Fibroblast of pulmonary artery (primary cell): ENCODE measurements at regions not wholly inside any gene's neighbourhood (a gene's known extent, or its start where the extent isn't known, plus 50 kb on each side); places are given as distances from the start of the nearest gene placed in this dataset.
A peak's percentile ranks its signal among the peaks of the same experiment; 100 is the strongest.

Experiments
- DNase-seq: peaks from one replicate; pipeline ENCODE4 v3.0.0-alpha.2; 2010; ENCODE audit warnings: low read depth
- H3K4me3 ChIP-seq: replicated peaks from 2 replicates; pipeline ENCODE4 v1.5.1; 2011; ENCODE audit warnings: low read depth, mild to moderate bottlenecking, control low read depth, low read length, moderate library complexity
- TF ChIP-seq, protein P1 (sequence below): IDR thresholded peaks from 2 replicates; pipeline ENCODE4 v1.5.1; 2011; ENCODE audit warnings: mild to moderate bottlenecking, control low read depth, low read length, inconsistent platforms; ENCODE audit errors: missing control alignments

- no peak overlapping the region for H3K4me3 ChIP-seq
- no peak for DNase-seq
- TF ChIP-seq, protein P1, sequence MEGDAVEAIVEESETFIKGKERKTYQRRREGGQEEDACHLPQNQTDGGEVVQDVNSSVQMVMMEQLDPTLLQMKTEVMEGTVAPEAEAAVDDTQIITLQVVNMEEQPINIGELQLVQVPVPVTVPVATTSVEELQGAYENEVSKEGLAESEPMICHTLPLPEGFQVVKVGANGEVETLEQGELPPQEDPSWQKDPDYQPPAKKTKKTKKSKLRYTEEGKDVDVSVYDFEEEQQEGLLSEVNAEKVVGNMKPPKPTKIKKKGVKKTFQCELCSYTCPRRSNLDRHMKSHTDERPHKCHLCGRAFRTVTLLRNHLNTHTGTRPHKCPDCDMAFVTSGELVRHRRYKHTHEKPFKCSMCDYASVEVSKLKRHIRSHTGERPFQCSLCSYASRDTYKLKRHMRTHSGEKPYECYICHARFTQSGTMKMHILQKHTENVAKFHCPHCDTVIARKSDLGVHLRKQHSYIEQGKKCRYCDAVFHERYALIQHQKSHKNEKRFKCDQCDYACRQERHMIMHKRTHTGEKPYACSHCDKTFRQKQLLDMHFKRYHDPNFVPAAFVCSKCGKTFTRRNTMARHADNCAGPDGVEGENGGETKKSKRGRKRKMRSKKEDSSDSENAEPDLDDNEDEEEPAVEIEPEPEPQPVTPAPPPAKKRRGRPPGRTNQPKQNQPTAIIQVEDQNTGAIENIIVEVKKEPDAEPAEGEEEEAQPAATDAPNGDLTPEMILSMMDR: no peak
Measured at GRCh38 chr18:40875101-40875615, 1079.9 kb upstream of the PIK3C3 start.

DNA sequence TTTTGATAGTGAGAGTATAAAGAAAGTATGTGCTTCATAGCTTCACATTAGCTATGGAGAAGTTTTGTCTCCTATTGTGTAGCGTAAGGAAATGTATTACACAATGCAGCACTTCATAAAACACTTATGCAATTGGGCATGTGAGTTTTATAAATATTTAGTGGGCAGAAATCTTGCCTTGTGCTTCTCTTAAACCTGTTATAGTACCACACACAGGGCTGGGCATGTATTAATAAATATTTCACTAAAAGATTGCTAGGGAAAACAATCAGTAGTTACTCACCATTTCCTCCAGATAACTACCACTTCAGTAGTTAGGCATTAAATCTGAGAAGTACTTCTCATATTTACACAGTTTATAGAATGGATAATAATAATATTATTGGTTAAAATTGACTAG is 1080.8 kb upstream of the PIK3C3 start:
- DNase-seq: peak; percentile 91
- TF ChIP-seq, protein P1: no peak
- no peak overlapping the region for H3K4me3 ChIP-seq

DNA sequence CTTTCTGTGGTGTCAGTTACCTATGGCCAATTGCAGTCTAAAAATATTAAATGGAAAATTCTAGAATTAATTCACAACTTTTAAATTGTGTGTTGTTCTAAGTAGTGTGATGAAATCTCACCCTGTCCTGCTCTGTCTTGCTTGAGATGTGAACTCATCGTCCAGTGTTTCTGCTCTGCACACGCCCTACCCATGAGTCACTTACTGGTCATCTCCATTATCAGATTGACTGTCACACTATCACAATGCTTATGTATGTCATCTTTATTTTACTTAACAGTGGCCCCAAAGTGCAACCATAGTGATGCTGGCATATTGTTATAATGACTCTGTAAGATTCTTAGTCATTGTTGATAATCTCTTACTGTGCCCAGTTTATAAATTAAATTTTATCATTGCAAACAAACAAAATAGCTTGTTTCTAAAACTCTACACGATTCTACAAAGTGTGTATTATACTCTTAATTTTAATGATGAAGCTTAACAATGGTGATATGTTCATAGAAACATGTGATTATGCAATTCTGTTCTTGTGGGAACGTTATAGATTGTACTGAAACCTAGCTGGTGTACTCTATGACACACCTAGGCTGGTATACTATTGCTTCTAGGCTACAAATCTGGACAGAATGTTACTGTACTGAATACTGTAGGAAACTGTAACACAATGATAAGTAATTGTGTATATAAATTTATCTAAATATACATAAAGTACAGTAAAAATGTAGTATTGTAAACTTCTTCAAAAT is 1086.8 kb upstream of the PIK3C3 start:
- TF ChIP-seq, protein P1: no peak
- DNase-seq: peak; percentile 98
- H3K4me3 ChIP-seq: no peak overlapping the region

DNA sequence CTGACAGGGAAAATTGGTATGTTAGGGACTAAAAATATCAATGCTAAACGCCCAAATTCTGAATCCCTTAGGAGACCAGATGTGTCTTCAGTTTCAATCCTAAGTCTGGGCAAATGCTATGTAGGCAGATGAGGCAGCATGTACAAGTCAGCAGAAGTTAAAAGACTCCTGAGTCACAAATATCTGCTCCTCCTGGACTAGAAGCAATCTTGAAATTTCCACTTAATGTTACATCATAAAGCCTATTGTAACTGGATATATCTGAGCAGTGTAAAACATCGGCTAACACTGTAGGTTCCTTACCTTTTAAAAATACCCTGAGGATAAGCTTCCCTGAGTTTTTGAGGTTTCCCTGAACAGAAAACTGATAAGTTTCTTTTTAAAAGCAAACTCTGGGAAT is 1087.6 kb upstream of the PIK3C3 start:
- peak; percentile 90 for DNase-seq
- TF ChIP-seq, protein P1: no peak
- H3K4me3 ChIP-seq: no peak overlapping the region

DNA sequence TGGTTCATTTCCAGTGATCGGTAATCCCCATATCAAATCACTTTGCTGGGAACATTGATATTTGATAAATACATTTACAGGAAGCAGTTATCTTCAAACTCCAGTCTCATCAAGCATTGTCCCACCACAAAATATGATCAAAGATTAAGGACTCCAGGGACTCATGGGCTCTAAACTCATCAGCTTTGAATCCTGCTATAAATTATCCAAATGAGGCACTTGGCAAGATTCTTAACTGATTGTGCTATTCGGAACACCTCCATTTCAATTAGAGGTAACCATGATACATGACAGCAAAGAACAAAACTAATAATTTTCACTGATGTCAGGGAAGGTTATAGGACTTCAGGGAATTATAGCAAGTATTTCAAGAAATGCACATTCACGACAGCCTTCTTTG is 1088.1 kb upstream of the PIK3C3 start:
- TF ChIP-seq, protein P1: no peak
- no peak for DNase-seq
- no peak overlapping the region for H3K4me3 ChIP-seq

GRCh38 chr18:40866013-40866645 is 1088.9 kb upstream of the PIK3C3 start:
- DNase-seq: no peak
- TF ChIP-seq, protein P1: no peak
- no peak overlapping the region for H3K4me3 ChIP-seq
